ENCODE measurements at regions not wholly inside any gene's neighbourhood (a gene's known extent, or its start where the extent isn't known, plus 50 kb on each side); places are given as distances from the start of the nearest gene placed in this dataset.

DNA sequence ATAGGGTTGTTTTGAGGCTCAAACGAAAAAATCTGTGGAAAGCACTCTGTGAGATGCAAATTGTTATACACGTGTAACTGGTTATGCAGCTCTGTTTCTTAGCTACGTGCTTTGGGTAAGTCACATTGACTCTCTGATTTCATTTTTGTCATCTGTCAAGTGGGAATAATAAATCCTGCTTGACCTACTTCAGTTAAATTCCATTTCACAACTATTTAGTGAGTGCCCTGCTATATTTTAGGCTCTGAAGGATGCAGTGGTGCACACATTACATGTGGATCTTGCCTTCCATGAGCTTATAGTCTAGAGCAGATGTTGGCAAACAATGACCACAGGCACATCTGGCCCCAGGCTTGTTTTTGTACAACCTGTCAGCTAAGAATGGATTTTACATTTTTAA is 133.6 kb upstream of the PLET1 start:
- Histone ChIP-seq H4K20me1 (no peaks in the 10 kb centered on the region), H3K4me2 (no peak overlapping the region), H3K4me3 (no peak overlapping the region), H3K4me1 (peaks cover 6% of the 10 kb centered on the region), H3K27me3 (no peaks in the 10 kb centered on the region), H3K9me3 (0 out of 2 replicates have a peak, but pooled peaks cover 2% of the 10 kb centered on the region), H3K27ac (no peak overlapping the region), H3K36me3 (no peaks in the 10 kb centered on the region), H3K9ac (no peak overlapping the region)
- TF ChIP-seq Cebpa-rat (IDR thresholded peaks at IDR 0.05): no peak

DNA sequence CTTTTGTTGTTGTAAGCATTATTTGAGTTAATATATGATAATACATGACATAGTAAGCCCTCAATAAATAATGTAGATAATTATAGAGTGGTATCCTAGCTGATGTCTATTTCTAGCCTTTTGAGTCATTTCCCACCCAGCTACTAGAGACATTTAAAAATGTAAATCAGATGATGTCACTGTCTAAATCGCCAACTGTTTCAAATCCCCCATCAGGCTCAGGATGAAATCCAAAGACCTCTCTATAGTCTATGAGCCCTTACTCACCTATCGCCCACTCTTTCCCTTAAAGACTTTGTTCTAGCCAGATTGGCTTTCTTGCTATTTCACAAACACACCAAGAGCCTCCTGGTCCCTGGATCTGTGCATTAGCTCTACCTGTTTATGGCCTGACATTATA is 135.4 kb upstream of the PLET1 start:
- no peaks in the 10 kb centered on the region for H4K20me1 ChIP-seq
- peaks cover 6% of the 10 kb centered on the region for H3K4me1 ChIP-seq
- no peak overlapping the region for H3K27ac ChIP-seq
- no peaks in the 10 kb centered on the region for H3K36me3 ChIP-seq
- H3K4me3 ChIP-seq: no peak overlapping the region
- H3K9ac ChIP-seq: no peak overlapping the region
- H3K9me3 ChIP-seq: no peaks in the 10 kb centered on the region
- no peak overlapping the region for H3K4me2 ChIP-seq
- no peak for TF ChIP-seq Cebpa-rat (IDR thresholded peaks at IDR 0.05)
- H3K27me3 ChIP-seq: no peaks in the 10 kb centered on the region

- peaks cover 6% of the 10 kb centered on the region for H3K4me1 ChIP-seq
- H3K36me3 ChIP-seq: no peaks in the 10 kb centered on the region
- no peak overlapping the region for H3K27ac ChIP-seq
- no peaks in the 10 kb centered on the region for H3K9me3 ChIP-seq
- H3K27me3 ChIP-seq: no peaks in the 10 kb centered on the region
- peak; percentile 63; the same call in 1 of the 2 replicates for TF ChIP-seq Cebpa-rat (IDR thresholded peaks at IDR 0.05)
- no peak overlapping the region for H3K4me2 ChIP-seq
- no peaks in the 10 kb centered on the region for H4K20me1 ChIP-seq
- H3K9ac ChIP-seq: no peak overlapping the region
- no peak overlapping the region for H3K4me3 ChIP-seq
Measured at GRCh38 chr11:112398798-112399478, 138.3 kb upstream of the PLET1 start.

DNA sequence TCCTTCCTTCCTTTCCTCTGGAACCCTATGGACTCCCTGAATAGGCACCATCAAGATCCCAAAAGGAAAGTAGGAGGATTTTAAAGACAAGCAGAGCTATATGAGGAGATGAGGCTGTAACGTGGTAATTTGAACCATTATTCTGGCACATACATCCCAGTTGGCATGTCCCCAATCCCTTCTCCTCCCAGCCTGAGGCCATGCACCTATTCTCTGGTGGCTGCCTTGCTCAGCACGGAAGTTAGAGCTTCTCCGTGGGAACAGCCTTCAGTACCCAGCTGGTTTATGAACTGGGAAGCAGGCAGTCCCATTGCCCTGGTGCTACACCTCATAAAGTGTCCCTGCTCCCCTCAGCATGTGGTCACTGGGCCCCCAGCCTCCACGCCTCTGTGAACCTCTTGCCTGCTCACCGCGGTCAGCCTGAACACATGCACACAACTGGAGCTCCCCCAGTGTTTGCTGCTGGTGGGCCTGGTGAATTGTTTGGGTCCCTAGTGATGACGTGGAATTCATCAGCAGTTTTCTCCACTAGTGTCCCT is 139.9 kb upstream of the PLET1 start:
- Histone ChIP-seq H3K9me3 (no peaks in the 10 kb centered on the region), H3K4me3 (no peak overlapping the region), H3K27ac (no peak overlapping the region), H4K20me1 (no peaks in the 10 kb centered on the region), H3K36me3 (no peaks in the 10 kb centered on the region), H3K27me3 (no peaks in the 10 kb centered on the region), H3K4me2 (no peak overlapping the region), H3K4me1 (peaks cover 6% of the 10 kb centered on the region), H3K9ac (no peak overlapping the region)
- TF ChIP-seq Cebpa-rat (IDR thresholded peaks at IDR 0.05): no peak

DNA sequence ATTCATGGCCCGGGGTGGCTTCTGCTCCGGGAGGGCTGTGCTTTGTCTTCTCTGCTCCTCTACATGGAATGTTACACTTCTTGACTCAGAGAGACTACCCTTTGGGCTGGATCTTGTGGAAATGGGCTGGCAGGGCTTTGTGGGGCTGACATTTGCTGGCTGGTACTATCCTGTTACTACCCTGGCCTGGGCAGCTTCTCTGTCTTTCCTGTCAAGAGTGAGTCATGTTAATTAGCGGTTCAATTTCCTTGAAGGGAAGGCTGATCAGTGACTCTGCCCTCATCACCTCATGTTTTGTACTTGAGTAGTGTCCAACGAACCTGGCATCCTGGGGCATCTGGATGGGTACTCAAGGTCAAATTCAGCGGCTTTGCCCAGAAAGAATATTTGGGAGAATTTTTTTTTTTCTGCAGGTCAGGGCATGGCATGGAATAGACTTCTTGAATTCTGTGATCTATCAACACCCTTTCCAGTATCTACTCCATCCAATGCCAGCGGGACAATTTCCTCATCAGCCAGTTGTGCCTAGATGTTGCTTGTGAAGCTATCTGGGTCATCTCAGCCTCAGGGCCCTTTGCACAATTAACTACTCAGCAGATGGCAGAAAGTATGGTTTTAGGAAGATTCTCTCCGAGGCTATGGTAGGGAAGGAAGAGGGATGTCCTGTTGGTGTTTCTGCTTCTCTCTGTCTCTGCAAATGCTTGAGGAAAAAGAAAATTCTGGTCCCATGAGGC is 140.5 kb upstream of the PLET1 start:
- Histone ChIP-seq H3K4me2 (no peak overlapping the region), H3K27ac (no peak overlapping the region), H3K4me3 (no peak overlapping the region), H3K4me1 (peaks cover 6% of the 10 kb centered on the region), H3K9ac (no peak overlapping the region), H4K20me1 (no peaks in the 10 kb centered on the region), H3K9me3 (no peaks in the 10 kb centered on the region), H3K27me3 (no peaks in the 10 kb centered on the region), H3K36me3 (no peaks in the 10 kb centered on the region)
- TF ChIP-seq Cebpa-rat (IDR thresholded peaks at IDR 0.05): no peak

DNA sequence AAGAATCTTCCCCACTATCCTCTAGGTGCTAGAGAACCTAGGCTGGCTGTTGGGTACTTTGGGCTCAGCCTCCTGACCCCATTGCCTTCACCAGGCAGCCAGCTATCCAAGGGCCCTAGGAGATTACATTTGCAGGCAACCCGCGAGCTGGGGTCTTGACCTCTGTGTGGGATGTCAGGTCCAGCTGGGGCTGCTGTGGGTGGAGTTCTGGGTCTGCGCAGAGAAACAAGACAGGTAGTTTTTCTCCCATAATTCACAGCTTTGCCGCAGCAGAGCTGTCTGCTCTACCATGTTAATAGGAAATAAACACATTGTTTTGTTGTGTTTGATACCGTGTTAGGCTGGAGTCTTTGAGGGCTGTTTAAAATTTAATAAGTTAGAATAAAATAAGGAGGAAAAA is 142.8 kb upstream of the PLET1 start:
- Histone ChIP-seq H3K36me3 (no peaks in the 10 kb centered on the region), H4K20me1 (no peaks in the 10 kb centered on the region), H3K27ac (no peak overlapping the region), H3K4me2 (no peak overlapping the region), H3K9ac (no peak overlapping the region), H3K4me1 (no peaks in the 10 kb centered on the region), H3K4me3 (no peak overlapping the region), H3K27me3 (no peaks in the 10 kb centered on the region), H3K9me3 (no peaks in the 10 kb centered on the region)
- TF ChIP-seq Cebpa-rat (IDR thresholded peaks at IDR 0.05): no peak

DNA sequence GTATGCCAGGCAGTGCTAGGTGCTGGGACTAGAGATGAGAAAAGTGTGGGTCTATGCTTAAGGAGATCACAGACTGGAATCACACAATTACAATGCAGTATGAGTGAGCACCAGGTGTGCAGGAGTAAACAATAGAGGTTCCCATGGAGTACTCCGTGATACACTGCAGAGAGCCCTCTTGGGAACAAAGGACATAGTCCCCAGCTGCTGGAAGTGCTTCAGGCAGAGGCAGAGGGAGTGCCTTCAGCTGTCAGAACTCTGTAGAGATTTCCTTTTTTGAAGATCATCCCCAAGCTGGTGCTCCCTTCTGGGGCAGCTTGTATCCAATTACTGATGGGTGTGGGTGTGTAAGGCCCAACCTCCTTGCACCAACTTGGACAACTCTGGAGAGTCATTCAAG is 143.5 kb upstream of the PLET1 start:
- no peaks in the 10 kb centered on the region for H3K27me3 ChIP-seq
- H3K36me3 ChIP-seq: no peaks in the 10 kb centered on the region
- no peak overlapping the region for H3K4me2 ChIP-seq
- no peaks in the 10 kb centered on the region for H3K4me1 ChIP-seq
- H3K9me3 ChIP-seq: no peaks in the 10 kb centered on the region
- no peak overlapping the region for H3K27ac ChIP-seq
- H3K4me3 ChIP-seq: no peak overlapping the region
- no peaks in the 10 kb centered on the region for H4K20me1 ChIP-seq
- H3K9ac ChIP-seq: no peak overlapping the region
- no peak for TF ChIP-seq Cebpa-rat (IDR thresholded peaks at IDR 0.05)

- H3K4me2 ChIP-seq: no peak overlapping the region
- H3K4me3 ChIP-seq: no peak overlapping the region
- peaks cover 14% of the 10 kb centered on the region; the same call in 1 of the 2 replicates for H3K4me1 ChIP-seq
- H4K20me1 ChIP-seq: no peaks in the 10 kb centered on the region
- H3K9ac ChIP-seq: no peak overlapping the region
- peaks cover 15% of the 10 kb centered on the region for H3K9me3 ChIP-seq
- no peak for TF ChIP-seq Cebpa-rat (IDR thresholded peaks at IDR 0.05)
- H3K36me3 ChIP-seq: no peaks in the 10 kb centered on the region
- H3K27ac ChIP-seq: no peak overlapping the region
- no peaks in the 10 kb centered on the region for H3K27me3 ChIP-seq
Measured at GRCh38 chr11:112408517-112408916, 147.9 kb upstream of the PLET1 start.

GRCh38 chr11:112410325-112410724 is 149.7 kb upstream of the PLET1 start:
- H3K4me3 ChIP-seq: no peak overlapping the region
- no peaks in the 10 kb centered on the region for H4K20me1 ChIP-seq
- H3K4me1 ChIP-seq: peaks cover 14% of the 10 kb centered on the region; the same call in 1 of the 2 replicates
- no peak overlapping the region for H3K9ac ChIP-seq
- H3K27me3 ChIP-seq: no peaks in the 10 kb centered on the region
- no peak for TF ChIP-seq Cebpa-rat (IDR thresholded peaks at IDR 0.05)
- H3K9me3 ChIP-seq: peaks cover 21% of the 10 kb centered on the region
- no peaks in the 10 kb centered on the region for H3K36me3 ChIP-seq
- H3K4me2 ChIP-seq: peak overlapping the region; percentile 36; the same call in 1 of the 2 replicates
- no peak overlapping the region for H3K27ac ChIP-seq

GRCh38 chr11:112412383-112412782 is 151.7 kb upstream of the PLET1 start:
- Histone ChIP-seq H3K9ac (no peak overlapping the region), H3K36me3 (no peaks in the 10 kb centered on the region), H4K20me1 (no peaks in the 10 kb centered on the region), H3K4me1 (peaks cover 14% of the 10 kb centered on the region; the same call in 1 of the 2 replicates), H3K4me2 (no peak overlapping the region), H3K27ac (no peak overlapping the region), H3K9me3 (peaks cover 21% of the 10 kb centered on the region), H3K27me3 (no peaks in the 10 kb centered on the region), H3K4me3 (no peak overlapping the region)
- TF ChIP-seq Cebpa-rat (IDR thresholded peaks at IDR 0.05): no peak

All from BLaER1 (cell line).